Neural progenitor cell (in vitro differentiated cells): ENCODE measurements at regions not wholly inside any gene's neighbourhood (a gene's known extent, or its start where the extent isn't known, plus 50 kb on each side); places are given as distances from the start of the nearest gene placed in this dataset.

Experiments used
- DNase-seq: peaks from one replicate; pipeline ENCODE4 v3.0.0-alpha.2; 2016; ENCODE audit warnings: low spot score
- H2AFZ ChIP-seq: fragments of 200-600 bp; sonication (generic); replicated peaks from 2 replicates; pipeline ENCODE4 v1.6.1; 2016; ENCODE audit warnings: antibody characterized with exemption
- H3F3A ChIP-seq: fragments of 200-600 bp; sonication (generic); 2 replicates; pipeline ENCODE4 v1.6.1; 2016; ENCODE audit warnings: antibody characterized with exemption, low read depth
- H3K27ac ChIP-seq: fragments of 200-600 bp; sonication (generic); 2 replicates; pipeline ENCODE4 v1.5.1; 2016; ENCODE audit warnings: mild to moderate bottlenecking
- H3K27me3 ChIP-seq: fragments of 200-600 bp; sonication (generic); 2 replicates; pipeline ENCODE4 v1.6.1; 2016; ENCODE audit warnings: mild to moderate bottlenecking, moderate library complexity
- H3K36me3 ChIP-seq: fragments of 200-600 bp; sonication (generic); 2 replicates; pipeline ENCODE4 v1.5.1; 2016
- H3K4me1 ChIP-seq: fragments of 200-600 bp; sonication (generic); 2 replicates; pipeline ENCODE4 v1.6.1; 2016; ENCODE audit warnings: mixed run types
- H3K4me2 ChIP-seq: fragments of 200-600 bp; sonication (generic); 2 replicates; pipeline ENCODE4 v1.6.1; 2016
- H3K4me3 ChIP-seq: fragments of 200-600 bp; sonication (generic); 2 replicates; pipeline ENCODE4 v1.5.1; 2016
- H3K79me2 ChIP-seq: fragments of 200-600 bp; sonication (generic); 2 replicates; pipeline ENCODE4 v1.6.1; 2016; ENCODE audit warnings: low read depth
- H3K9ac ChIP-seq: fragments of 200-600 bp; sonication (generic); 2 replicates; pipeline ENCODE4 v1.6.1; 2016
- H3K9me3 ChIP-seq: fragments of 200-600 bp; sonication (generic); 2 replicates; pipeline ENCODE4 v1.5.1; 2016; ENCODE audit warnings: low read depth
- H4K20me1 ChIP-seq: fragments of 200-600 bp; sonication (generic); 2 replicates; pipeline ENCODE4 v1.6.1; 2016; ENCODE audit warnings: low read depth
- H3K27ac Mint-ChIP-seq: 3 replicates; pipeline ENCODE4 v1.8.0; 2021; ENCODE audit warnings: mixed read lengths
- H3K27me3 Mint-ChIP-seq: 2 replicates; pipeline ENCODE4 v1.8.0; 2022; ENCODE audit warnings: low read depth, mild to moderate bottlenecking, inconsistent platforms, moderate library complexity, mixed read lengths; ENCODE audit not compliant: insufficient read depth
- H3K36me3 Mint-ChIP-seq: 3 replicates; pipeline ENCODE4 v1.8.0; 2021; ENCODE audit warnings: mixed read lengths
- H3K4me1 Mint-ChIP-seq: 3 replicates; pipeline ENCODE4 v1.8.0; 2021; ENCODE audit warnings: mixed read lengths
- H3K4me3 Mint-ChIP-seq: 3 replicates; pipeline ENCODE4 v1.8.0; 2021; ENCODE audit warnings: mild to moderate bottlenecking, moderate library complexity, mixed read lengths
- H3K9me3 Mint-ChIP-seq: 3 replicates; pipeline ENCODE4 v1.8.0; 2020; ENCODE audit warnings: mixed read lengths
- EZH2 ChIP-seq: fragments of 200-600 bp; sonication (generic); IDR thresholded peaks from 2 replicates; pipeline ENCODE4 v1.6.1; 2017; ENCODE audit warnings: antibody characterized with exemption, mild to moderate bottlenecking, moderate library complexity
- EZH2phosphoT487 ChIP-seq: fragments of 200-600 bp; sonication (generic); IDR thresholded peaks from 2 replicates; pipeline ENCODE4 v1.6.1; 2017; ENCODE audit warnings: antibody characterized with exemption
- TF ChIP-seq, protein P1 (sequence below): fragments of 200-600 bp; sonication (generic); IDR thresholded peaks from 2 replicates; pipeline ENCODE4 v1.5.1; 2017; ENCODE audit warnings: antibody characterized with exemption, mild to moderate bottlenecking

DNA sequence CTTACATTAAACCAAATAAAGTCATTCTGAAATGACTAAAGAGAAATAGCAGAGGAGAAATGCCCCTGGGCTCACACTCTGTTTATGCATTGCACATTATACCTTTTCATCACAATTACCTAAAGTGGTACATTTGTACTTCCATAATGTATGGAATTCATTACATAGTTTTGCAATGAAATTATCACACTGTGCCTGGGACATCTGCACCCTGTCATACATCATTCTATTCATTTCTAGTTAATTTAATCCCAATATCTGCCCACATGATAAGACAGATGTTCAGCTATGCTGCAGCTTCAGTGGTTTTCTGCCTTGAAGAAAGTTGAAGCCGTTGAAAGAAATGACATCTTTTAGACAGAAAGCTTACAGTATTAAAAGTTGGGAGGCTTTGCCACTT, 580.0 kb downstream of the SOX6 start:
- H2AFZ ChIP-seq, result no peak overlapping the region
- H3K9me3 Mint-ChIP-seq, result no peaks in the 10 kb centered on the region
- H3K4me1 ChIP-seq, result peaks cover 30% of the 10 kb centered on the region
- peaks cover 6% of the 10 kb centered on the region for H3F3A ChIP-seq
- H3K27me3 ChIP-seq, result no peaks in the 10 kb centered on the region
- no peaks in the 10 kb centered on the region for H4K20me1 ChIP-seq
- no peak overlapping the region for H3K9ac ChIP-seq
- no peaks in the 10 kb centered on the region for H3K9me3 ChIP-seq
- no peaks in the 10 kb centered on the region for H3K36me3 ChIP-seq
- no peak for DNase-seq
- H3K4me3 ChIP-seq, result no peak overlapping the region
- TF ChIP-seq, protein P1, sequence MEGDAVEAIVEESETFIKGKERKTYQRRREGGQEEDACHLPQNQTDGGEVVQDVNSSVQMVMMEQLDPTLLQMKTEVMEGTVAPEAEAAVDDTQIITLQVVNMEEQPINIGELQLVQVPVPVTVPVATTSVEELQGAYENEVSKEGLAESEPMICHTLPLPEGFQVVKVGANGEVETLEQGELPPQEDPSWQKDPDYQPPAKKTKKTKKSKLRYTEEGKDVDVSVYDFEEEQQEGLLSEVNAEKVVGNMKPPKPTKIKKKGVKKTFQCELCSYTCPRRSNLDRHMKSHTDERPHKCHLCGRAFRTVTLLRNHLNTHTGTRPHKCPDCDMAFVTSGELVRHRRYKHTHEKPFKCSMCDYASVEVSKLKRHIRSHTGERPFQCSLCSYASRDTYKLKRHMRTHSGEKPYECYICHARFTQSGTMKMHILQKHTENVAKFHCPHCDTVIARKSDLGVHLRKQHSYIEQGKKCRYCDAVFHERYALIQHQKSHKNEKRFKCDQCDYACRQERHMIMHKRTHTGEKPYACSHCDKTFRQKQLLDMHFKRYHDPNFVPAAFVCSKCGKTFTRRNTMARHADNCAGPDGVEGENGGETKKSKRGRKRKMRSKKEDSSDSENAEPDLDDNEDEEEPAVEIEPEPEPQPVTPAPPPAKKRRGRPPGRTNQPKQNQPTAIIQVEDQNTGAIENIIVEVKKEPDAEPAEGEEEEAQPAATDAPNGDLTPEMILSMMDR, result no peak
- TF ChIP-seq EZH2, result no peak
- TF ChIP-seq EZH2phosphoT487, result no peak
- no peak overlapping the region for H3K4me3 Mint-ChIP-seq
- H3K27me3 Mint-ChIP-seq, result peaks cover 21% of the 10 kb centered on the region
- H3K4me1 Mint-ChIP-seq, result peaks cover 45% of the 10 kb centered on the region
- no peak overlapping the region for H3K27ac Mint-ChIP-seq
- H3K79me2 ChIP-seq, result no peaks in the 10 kb centered on the region
- peaks cover under 1% of the 10 kb centered on the region for H3K36me3 Mint-ChIP-seq
- H3K27ac ChIP-seq, result no peak overlapping the region
- no peak overlapping the region for H3K4me2 ChIP-seq

DNA sequence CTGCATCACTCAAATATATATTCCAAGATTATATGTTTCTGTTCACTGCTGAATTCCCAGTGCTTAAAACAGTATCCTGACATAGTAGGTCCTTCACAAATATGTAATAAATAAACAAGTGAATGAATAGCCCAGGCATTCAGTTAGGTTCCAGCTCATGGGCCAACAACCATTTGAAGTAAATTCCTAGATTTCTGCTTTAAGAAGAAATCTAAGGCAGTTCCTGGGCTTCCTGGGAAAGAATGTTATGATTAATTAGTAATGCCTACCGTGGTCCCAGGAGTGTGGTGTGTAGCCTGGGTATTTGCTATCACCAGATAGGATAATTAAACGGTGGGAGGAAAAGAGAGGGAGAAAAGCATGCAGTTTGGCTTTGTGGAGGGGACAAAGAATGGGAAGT, 576.8 kb downstream of the SOX6 start:
- Histone ChIP-seq H3K9me3 (no peaks in the 10 kb centered on the region), H3K4me3 (no peak overlapping the region), H2AFZ (no peak overlapping the region), H3K36me3 (no peaks in the 10 kb centered on the region), H4K20me1 (no peaks in the 10 kb centered on the region), H3K4me2 (no peak overlapping the region), H3K79me2 (no peaks in the 10 kb centered on the region), H3K4me1 (peaks cover 18% of the 10 kb centered on the region), H3K27ac (no peak overlapping the region), H3K27me3 (no peaks in the 10 kb centered on the region), H3F3A (peaks cover 6% of the 10 kb centered on the region), H3K9ac (no peak overlapping the region)
- Mint-ChIP-seq H3K36me3 (no peaks in the 10 kb centered on the region), H3K27ac (no peak overlapping the region), H3K9me3 (no peaks in the 10 kb centered on the region), H3K4me1 (peaks cover 28% of the 10 kb centered on the region), H3K27me3 (peaks cover 13% of the 10 kb centered on the region), H3K4me3 (no peak overlapping the region)
- DNase-seq, result no peak
- TF ChIP-seq EZH2 (no peak), EZH2phosphoT487 (no peak)
- TF ChIP-seq, protein P1, result no peak

DNA sequence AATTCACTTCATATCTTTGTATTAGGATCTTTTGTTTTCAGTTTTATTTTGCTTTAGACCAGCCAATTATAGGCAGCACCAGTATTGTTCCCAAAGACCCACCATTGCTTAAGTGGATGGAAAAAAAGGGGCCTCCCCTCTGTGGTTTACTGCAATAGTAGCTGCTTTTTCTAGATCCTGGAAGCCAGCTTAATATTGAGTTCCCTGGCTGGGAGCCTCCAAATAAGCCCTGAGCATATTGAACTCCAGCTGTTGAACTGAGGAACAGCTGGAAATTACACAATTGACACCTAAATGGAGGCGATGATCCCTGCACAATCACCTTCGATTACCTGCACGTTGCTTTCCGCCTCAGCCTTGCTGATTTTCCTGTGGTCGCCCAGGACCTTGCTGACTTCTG, 576.0 kb downstream of the SOX6 start:
- Histone ChIP-seq H3K27ac (no peak overlapping the region), H3F3A (no peaks in the 10 kb centered on the region), H3K9ac (no peak overlapping the region), H3K79me2 (no peaks in the 10 kb centered on the region), H3K27me3 (no peaks in the 10 kb centered on the region), H4K20me1 (no peaks in the 10 kb centered on the region), H3K4me2 (no peak overlapping the region), H3K4me3 (no peak overlapping the region), H3K9me3 (no peaks in the 10 kb centered on the region), H3K4me1 (peaks cover 11% of the 10 kb centered on the region), H3K36me3 (no peaks in the 10 kb centered on the region), H2AFZ (no peak overlapping the region)
- TF ChIP-seq EZH2 (no peak), EZH2phosphoT487 (no peak)
- TF ChIP-seq, protein P1, result no peak
- no peaks in the 10 kb centered on the region for H3K36me3 Mint-ChIP-seq
- no peaks in the 10 kb centered on the region for H3K9me3 Mint-ChIP-seq
- H3K27me3 Mint-ChIP-seq, result peaks cover 6% of the 10 kb centered on the region
- H3K27ac Mint-ChIP-seq, result no peak overlapping the region
- peaks cover 20% of the 10 kb centered on the region for H3K4me1 Mint-ChIP-seq
- no peak for DNase-seq
- H3K4me3 Mint-ChIP-seq, result no peak overlapping the region

DNA sequence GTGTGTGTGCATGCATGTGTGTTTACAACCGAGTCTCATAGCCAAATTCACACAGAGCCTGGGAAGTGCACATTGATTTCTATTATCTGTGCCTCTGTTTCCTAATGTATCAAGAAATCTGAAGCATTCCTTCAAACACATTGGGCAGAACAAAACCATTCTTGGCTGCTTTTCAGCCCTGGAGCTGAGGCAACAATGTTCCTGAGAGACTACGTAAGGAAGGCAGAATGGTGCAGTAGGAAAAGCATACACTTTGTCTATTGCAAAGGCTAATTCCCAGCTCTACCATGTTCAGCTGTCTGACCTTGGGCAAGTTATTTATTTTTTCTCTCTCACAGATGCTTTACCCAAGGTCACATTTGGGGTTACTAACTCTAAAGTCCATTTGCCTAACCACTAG, 575.5 kb downstream of the SOX6 start:
- Histone ChIP-seq H3K27ac (no peak overlapping the region), H3F3A (no peaks in the 10 kb centered on the region), H3K9me3 (no peaks in the 10 kb centered on the region), H3K36me3 (no peaks in the 10 kb centered on the region), H3K27me3 (no peaks in the 10 kb centered on the region), H3K4me2 (no peak overlapping the region), H2AFZ (no peak overlapping the region), H4K20me1 (no peaks in the 10 kb centered on the region), H3K4me1 (peaks cover 11% of the 10 kb centered on the region), H3K4me3 (no peak overlapping the region), H3K79me2 (no peaks in the 10 kb centered on the region), H3K9ac (no peak overlapping the region)
- peaks cover 17% of the 10 kb centered on the region for H3K4me1 Mint-ChIP-seq
- no peak overlapping the region for H3K4me3 Mint-ChIP-seq
- no peak overlapping the region for H3K27ac Mint-ChIP-seq
- peaks cover 5% of the 10 kb centered on the region for H3K27me3 Mint-ChIP-seq
- TF ChIP-seq, protein P1, result no peak
- TF ChIP-seq EZH2 (no peak), EZH2phosphoT487 (no peak)
- no peaks in the 10 kb centered on the region for H3K36me3 Mint-ChIP-seq
- no peak for DNase-seq
- no peaks in the 10 kb centered on the region for H3K9me3 Mint-ChIP-seq
